Right cardiac atrium (tissue), 5 donors: ENCODE measurements at regions not wholly inside any gene's neighbourhood (a gene's known extent, or its start where the extent isn't known, plus 50 kb on each side); places are given as distances from the start of the nearest gene placed in this dataset.
"Not testable (repeated sequence)": the region's sequence is repeated elsewhere in the genome, so short reads cannot be mapped to it uniquely, and the experiment has no call there.

ENCODE experiments used
- ATAC-seq, 2 donors: fragments of 200-7000 bp; cut with Tn5 transposase; one replicate each; pipeline versions ENCODE4 v1.8.0 to v1.9.1; 2020; ENCODE audit warnings: moderate library complexity in 2 of 2, mild to moderate bottlenecking in 1 of 2
- DNase-seq, 3 donors: peaks; one replicate each; pipeline ENCODE4 v3.0.0-alpha.2; 2020
- H3K27ac ChIP-seq: one replicate; pipeline ENCODE4 v1.5.1; 2013; ENCODE audit warnings: mild to moderate bottlenecking, low read length, control low read depth, moderate library complexity
- H3K27me3 ChIP-seq: one replicate; pipeline ENCODE4 v1.6.1; 2013; ENCODE audit not compliant: control insufficient read depth, insufficient read depth
- H3K4me1 ChIP-seq: one replicate; pipeline ENCODE4 v1.6.1; 2013; ENCODE audit warnings: low read length; ENCODE audit not compliant: control insufficient read depth, insufficient read depth
- H3K4me3 ChIP-seq: one replicate; pipeline ENCODE4 v1.5.1; 2013; ENCODE audit warnings: low read length, control low read depth
- H3K9me3 ChIP-seq: one replicate; pipeline ENCODE4 v1.6.1; 2013; ENCODE audit warnings: low read length; ENCODE audit not compliant: control insufficient read depth
- WGBS: extraction: QIAGEN DNeasy Blood & Tissue Kit; methylation state at CpG from one replicate; pipeline ENCODE4 v1.1.7; 2013; 5-methylcytosine and 5-hydroxymethylcytosine counted together
- intact Hi-C, 4 donors: fragments of 100-400 bp; cut with DNase I; formaldehyde crosslinking; loops; one replicate each; pipeline versions ENCODE4 v1.11.0 to v1.14.0; 2022 to 2023
- donor health status: healthy with polysubstance abuse.
- donor health status: DM: no; HTN: yes; CAD: no.
- donor health status: DM: no; HTN: no; CAD: no.
- donor health status: DM: no; HTN: yes; CAD: no; lungs with severe emphysema.
- donor health status: DM: yes; HTN: yes; CAD: no.

DNA sequence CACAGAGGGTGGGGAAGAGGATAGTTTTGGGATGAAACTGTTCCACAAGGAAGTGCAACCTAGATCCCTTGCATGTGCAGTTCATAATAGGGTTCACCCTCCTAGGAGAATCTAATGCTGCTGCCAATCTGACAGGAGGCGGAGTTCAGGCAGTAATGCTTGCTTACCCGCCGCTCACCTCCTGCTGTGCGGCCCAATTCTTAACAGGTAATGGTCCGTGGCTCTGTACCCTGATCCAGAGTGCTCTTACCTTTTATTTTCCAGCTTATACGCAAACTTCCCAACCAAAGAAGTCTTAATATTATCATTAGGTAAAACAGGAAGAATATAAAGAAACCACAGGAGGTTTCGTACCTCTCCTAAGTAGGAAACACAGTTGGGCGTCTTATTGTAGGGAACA, 82.7 kb upstream of the CD302 start:
- DNase-seq = no peak
- no peaks in the 10 kb centered on the region for H3K9me3 ChIP-seq
- ATAC-seq = no peak
- intact Hi-C loops = no loop called here
- H3K27me3 ChIP-seq = no peaks in the 10 kb centered on the region
- 96% methylated on average over 8 of the region's 8 CpGs for WGBS
- no peaks in the 10 kb centered on the region for H3K4me1 ChIP-seq
- no peak overlapping the region for H3K27ac ChIP-seq
- no peak overlapping the region for H3K4me3 ChIP-seq

DNA sequence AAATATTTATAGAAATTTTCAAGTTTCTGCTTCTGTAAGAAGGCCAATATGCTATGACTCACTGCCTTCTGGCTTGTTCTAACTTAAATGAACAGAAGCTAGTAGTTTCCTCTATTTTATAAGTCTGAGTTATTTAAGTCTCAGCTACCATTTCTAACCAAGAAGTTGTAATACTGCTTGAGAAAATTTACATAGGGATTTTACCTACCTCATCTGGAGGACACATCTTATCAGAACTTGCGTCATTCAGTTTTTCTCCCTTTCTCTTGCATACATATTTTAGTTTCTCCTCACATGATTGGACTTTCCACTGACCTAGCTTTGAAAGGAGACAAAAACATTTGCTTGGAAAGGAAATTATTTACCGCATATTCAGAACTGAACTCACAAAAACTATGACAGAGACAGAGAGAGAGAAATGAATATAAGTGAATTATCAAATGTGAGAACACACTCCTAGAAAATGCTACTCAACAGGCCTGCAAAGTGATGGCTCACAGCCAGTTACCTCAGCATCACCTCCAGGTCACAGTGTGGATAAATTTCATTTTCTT, 81.1 kb upstream of the CD302 start:
- intact Hi-C loops = no loop called here
- Histone ChIP-seq H3K27me3 (no peaks in the 10 kb centered on the region), H3K9me3 (no peaks in the 10 kb centered on the region), H3K4me3 (no peak overlapping the region), H3K27ac (no peak overlapping the region), H3K4me1 (no peaks in the 10 kb centered on the region)
- WGBS = 79% methylated on average over 2 of the region's 2 CpGs
- DNase-seq (no peak), ATAC-seq (no peak)

DNA sequence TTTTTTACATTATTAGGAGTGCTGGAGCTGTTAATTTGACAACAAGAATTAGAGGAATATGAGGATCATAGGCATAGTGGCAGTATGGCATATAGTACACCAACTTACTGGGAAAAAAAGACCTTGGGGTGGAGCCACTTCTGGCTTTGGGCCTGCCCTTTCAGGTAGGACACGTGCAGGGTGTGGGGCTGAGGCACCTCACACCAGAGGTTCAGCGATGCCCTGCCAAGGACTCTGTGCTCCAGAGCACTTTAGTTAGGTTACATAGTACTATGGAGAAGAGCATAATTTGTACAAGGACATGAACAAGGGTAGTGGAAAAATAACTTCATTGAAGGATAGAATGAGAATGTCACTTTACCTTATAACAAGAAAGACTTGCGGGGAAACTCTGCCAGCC, 77.1 kb upstream of the CD302 start:
- H3K27me3 ChIP-seq = no peaks in the 10 kb centered on the region
- no peak overlapping the region for H3K27ac ChIP-seq
- H3K9me3 ChIP-seq = no peaks in the 10 kb centered on the region
- WGBS = 89% methylated on average over 3 of the region's 3 CpGs
- intact Hi-C loops = no loop called here
- no peak for DNase-seq
- H3K4me3 ChIP-seq = no peak overlapping the region
- ATAC-seq = no peak
- H3K4me1 ChIP-seq = no peaks in the 10 kb centered on the region

DNA sequence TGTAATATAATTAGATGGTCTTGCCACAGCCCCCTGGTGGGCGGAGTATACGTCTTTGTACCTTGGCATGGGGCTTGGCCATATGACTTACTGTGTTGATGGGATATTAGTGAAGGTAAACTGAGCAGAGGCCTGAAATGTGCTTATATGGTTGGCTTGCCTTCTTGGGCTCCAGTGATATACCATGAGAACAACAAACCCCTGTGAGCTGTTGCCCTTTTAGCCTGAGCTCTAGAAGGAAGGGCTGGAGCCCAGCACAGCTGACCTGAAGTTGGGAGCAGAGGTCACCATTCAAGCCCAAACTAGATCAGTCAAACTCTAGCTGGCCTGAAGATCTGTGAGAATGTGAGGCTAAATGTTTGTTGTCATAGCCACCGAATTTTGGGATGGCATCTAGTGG, 75.2 kb upstream of the CD302 start:
- WGBS = 56% methylated on average over 3 of the region's 3 CpGs
- no peaks in the 10 kb centered on the region for H3K9me3 ChIP-seq
- H3K4me1 ChIP-seq = no peaks in the 10 kb centered on the region
- intact Hi-C loops = no loop called here
- H3K27ac ChIP-seq = no peak overlapping the region
- H3K27me3 ChIP-seq = no peaks in the 10 kb centered on the region
- no peak for ATAC-seq
- DNase-seq = no peak
- no peak overlapping the region for H3K4me3 ChIP-seq

DNA sequence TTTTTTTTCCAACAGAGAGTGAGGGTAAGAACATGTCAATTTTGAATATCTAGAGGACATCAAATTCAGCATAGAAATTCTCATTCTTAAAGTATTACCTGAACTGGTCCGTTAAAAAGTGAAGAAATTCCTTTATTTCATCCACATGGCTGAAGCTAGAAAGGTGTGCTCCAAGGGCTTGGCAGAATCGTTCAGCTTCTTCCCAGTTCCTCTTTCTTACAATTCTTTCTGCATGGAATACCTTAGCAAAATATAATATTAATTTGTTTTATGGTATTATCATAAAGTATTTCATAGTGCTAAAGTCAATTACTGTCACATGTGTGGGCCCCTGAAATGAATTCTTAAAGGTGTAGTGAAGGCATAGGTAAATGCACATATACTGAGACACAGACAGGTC, 74.3 kb upstream of the CD302 start:
- no peaks in the 10 kb centered on the region for H3K9me3 ChIP-seq
- no peak overlapping the region for H3K4me3 ChIP-seq
- H3K27me3 ChIP-seq = no peaks in the 10 kb centered on the region
- intact Hi-C loops = no loop called here
- 88% methylated on average over 2 of the region's 2 CpGs for WGBS
- ATAC-seq = no peak
- no peaks in the 10 kb centered on the region for H3K4me1 ChIP-seq
- DNase-seq = no peak
- H3K27ac ChIP-seq = no peak overlapping the region

DNA sequence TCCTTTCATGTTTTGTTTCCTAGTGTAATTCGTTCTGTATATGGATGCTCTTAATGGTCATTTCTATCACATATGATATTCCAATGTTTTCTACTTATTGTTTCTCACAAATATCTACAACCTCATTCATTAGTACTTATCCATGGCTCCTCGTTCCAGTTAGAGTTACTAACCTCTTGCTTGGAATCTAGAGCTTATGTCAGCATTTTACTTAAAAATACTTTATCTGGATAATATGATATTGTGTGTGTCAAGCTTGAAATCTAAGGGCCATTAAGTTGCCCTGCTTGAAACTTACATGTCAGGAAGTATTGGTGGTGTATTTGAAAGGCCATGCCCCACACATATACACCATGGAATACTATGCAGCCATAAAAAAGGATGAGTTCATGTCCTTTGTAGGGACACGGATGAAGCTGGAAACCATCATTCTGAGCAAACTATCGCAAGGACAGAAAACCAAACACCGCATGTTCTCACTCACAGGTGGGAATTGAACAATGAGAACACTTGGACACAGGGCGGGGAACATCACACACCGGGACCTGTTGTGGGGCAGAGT, 70.7 kb upstream of the CD302 start:
- ATAC-seq, H3K4me3 ChIP-seq, H3K4me1 ChIP-seq, H3K27ac ChIP-seq, H3K9me3 ChIP-seq, DNase-seq, intact Hi-C loops, H3K27me3 ChIP-seq: not testable (repeated sequence)
- 94% methylated on average over 6 of the region's 7 CpGs for WGBS

DNA sequence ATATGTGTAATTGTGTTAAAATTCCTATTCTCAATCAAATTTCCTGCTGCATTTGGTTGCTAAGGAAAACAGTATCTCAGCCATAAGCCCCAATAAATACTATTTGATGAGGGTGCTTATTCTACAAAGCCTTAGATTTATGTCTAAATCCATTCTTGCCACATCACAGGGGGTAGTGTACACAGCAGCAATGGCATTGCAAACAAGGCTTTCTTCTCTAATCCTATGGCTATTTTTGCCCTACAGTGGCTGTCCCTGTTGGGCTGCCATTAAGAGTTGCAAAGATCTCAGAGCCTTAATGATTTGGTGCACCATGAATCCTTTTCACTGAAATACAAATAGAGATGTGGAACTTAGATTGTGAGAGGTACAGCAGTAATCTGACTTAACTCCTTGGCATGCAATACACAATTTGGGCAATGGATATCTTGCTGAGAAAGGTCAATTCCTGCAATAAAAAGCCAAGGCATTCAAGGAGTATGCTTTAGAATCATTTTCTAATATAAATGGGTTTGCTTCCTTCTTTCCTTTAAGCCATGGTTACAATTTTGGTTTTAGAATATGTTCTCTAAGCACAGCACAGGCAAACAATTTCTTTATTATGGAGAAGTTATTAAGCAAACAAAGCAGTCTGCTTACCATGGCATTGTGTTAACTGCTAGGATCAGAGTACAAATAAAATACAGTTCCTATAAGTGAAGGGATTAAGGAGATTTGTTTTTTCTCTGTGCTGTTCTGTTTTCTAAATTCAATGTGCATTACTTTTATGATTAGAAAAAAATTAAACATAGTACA, 69.8 kb upstream of the CD302 start:
- H3K27me3 ChIP-seq = no peaks in the 10 kb centered on the region
- intact Hi-C loops = no loop called here
- H3K4me3 ChIP-seq = no peak overlapping the region
- H3K4me1 ChIP-seq = no peaks in the 10 kb centered on the region
- DNase-seq (no peak), ATAC-seq (no peak)
- no peak overlapping the region for H3K27ac ChIP-seq
- no peaks in the 10 kb centered on the region for H3K9me3 ChIP-seq

DNA sequence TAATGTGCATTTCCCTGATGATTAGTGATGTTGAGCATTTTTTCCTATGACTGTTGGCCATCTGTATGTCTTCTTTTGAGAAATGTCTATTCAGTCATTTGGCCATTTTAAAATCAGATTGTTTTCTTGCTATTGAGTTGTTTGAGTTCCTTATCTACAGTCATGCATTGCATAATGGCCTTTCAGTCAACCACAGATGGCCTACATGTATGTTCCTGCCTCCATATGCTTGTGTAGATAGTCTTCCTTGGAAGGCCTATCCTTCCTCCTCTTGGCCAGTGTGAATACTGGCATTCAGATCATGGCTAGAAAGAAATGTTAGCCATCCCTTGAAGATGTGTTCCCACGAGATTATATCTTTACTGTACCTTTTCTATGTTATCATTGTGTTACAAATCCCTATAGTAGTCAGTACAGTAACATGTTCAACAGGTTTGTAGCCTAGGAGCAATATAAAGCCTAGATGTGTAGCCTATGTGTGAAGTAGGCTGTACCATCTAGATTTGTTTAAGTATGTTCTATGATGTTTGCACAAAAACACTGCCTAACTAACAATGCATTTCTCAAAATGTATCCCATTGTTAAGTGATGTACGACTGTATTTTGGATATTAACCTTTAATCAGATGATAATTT, 65.6 kb upstream of the CD302 start:
- ATAC-seq (no peak), DNase-seq (no peak)
- no peak overlapping the region for H3K27ac ChIP-seq
- H3K4me3 ChIP-seq = no peak overlapping the region
- no peaks in the 10 kb centered on the region for H3K27me3 ChIP-seq
- 80% methylated on average over 2 of the region's 2 CpGs for whole genome bisulfite sequencing
- no peaks in the 10 kb centered on the region for H3K4me1 ChIP-seq
- no peaks in the 10 kb centered on the region for H3K9me3 ChIP-seq
- intact Hi-C loops = no loop called here

DNA sequence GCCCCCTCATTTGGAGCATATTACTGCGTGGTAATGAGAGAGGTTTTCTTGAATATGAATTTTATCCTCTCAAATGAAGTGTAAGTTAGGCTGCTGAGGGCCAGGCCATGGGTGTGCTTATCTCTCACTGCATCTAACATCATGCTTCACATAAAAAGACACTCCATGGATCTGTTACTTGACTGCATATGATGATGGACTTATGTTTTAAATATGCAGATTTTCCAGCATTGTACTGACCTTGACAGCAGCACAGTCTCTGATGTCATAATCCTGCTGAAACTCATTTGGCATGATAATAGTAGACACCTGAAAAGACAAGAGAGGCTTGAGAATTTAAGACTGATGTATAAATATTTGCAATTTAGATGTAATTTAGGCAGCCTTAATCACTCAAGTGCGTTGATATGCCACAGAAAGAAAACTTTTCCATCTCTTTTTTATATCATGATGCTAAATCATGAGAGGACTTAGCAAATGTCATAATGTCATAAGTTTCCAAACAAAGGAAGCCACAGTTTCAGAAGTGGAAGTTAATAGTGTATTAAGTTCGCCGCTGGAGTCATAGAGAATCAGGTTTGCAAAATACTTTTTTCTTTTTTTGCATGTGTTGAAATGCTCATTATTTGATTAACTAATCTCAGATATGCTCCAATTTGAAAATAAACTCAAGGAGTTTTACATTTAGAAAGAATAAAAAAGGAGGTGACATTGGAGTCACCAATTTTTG, 62.7 kb upstream of the CD302 start:
- H3K27ac ChIP-seq = no peak overlapping the region
- WGBS = 83% methylated on average over 4 of the region's 4 CpGs
- no peak overlapping the region for H3K4me3 ChIP-seq
- ATAC-seq = no peak
- intact Hi-C loops = no loop called here
- no peaks in the 10 kb centered on the region for H3K4me1 ChIP-seq
- H3K27me3 ChIP-seq = no peaks in the 10 kb centered on the region
- H3K9me3 ChIP-seq = no peaks in the 10 kb centered on the region
- DNase-seq = no peak

DNA sequence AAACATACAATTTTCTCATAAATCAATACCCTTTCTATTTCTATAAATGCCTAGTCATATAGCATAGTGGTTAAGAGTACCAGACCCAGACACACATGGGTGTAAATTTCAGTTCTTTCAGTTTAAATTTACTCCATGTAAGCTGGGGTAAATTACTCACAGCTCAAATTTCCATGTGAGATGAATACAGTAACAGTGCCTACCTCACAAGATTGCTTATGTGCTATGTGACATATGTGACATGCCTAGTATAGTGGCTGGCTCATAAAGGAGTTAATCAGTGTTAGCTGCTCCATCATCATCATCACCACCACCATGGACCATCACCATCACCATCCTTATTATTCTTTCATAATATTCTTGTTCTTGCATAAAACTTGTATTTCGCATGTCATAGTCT, 61.6 kb upstream of the CD302 start:
- Histone ChIP-seq H3K4me1 (peaks cover 2% of the 10 kb centered on the region), H3K9me3 (no peaks in the 10 kb centered on the region), H3K4me3 (no peak overlapping the region), H3K27ac (no peak overlapping the region), H3K27me3 (no peaks in the 10 kb centered on the region)
- DNase-seq (no peak), ATAC-seq (no peak)
- WGBS = 86% methylated on average over 1 of the region's 1 CpG
- intact Hi-C loops = no loop called here

DNA sequence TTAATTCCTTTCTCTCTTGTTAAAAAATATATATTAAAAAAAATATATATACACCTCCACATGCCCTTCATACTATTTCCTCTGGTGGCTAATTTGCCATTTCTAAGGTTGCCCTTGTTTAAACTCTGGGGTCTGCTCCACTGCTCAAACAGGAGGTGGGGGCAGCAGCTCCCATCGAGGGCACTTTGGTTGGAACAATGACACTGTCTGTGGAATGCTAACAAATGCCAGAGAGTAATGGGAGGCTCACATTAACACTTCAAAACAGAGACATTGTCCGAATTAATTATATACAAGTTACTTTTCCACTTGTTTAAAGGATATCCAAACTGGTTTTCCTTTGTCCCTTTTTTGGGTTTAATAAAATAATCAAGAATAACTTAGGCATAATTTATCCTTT, 58.8 kb upstream of the CD302 start:
- Histone ChIP-seq H3K4me3 (no peak overlapping the region), H3K27me3 (no peaks in the 10 kb centered on the region), H3K9me3 (no peaks in the 10 kb centered on the region), H3K4me1 (peaks cover 2% of the 10 kb centered on the region), H3K27ac (no peak overlapping the region)
- ATAC-seq = no peak
- intact Hi-C loops = no loop called here
- no peak for DNase-seq
- WGBS = 56% methylated on average over 2 of the region's 2 CpGs
